ENCODE measurements at regions not wholly inside any gene's neighbourhood (a gene's known extent, or its start where the extent isn't known, plus 50 kb on each side); places are given as distances from the start of the nearest gene placed in this dataset.

DNA sequence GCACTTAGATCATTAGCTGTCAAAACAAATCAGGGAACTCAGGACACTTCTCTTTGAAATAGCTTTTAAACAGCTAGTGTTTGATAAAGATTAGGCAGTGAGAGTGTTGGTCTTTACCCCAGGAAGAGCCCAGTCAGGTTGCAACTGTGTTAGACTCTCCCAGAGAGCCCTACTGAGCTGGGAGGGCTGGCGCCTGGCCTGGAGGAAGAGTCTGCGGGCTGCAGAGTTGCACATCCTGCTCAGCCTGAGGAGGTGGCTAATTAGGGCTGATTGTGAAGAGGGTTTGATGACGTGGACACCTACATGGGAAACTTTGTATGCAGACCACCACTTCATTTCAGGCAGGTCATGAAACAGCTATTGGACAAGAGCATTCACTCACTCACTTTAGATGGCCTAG lies 112.0 kb downstream of the TMEM174 start:
- no peak for DNase-seq

DNA sequence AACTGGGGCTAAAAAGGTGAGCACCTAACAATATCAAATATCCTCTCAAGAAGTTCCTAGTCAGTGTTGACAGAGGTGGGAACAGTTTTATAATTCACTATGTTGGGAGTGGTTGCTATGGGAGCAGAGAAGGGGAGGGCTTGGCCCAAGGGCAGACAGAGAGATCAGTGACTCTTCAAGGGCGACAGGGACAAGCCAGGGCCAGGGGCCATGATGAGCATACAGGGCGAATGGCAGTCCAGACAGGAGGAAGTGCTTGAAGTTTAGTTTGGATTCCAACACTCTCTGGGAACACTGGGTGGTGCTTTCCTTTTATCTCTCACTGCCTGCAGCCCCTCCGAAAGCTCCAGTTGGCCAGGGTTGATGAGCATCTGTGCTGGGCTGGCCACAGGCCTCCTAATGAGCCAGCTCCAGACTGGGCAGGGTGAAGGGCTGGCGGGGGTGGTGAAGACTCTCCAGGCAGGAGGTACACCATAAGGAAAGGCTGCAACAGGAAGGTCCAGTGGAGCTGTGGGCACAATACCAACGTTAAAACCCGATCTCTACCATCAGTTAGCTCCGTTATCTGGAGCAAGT lies 111.3 kb downstream of the TMEM174 start:
- no peak for DNase-seq

DNA sequence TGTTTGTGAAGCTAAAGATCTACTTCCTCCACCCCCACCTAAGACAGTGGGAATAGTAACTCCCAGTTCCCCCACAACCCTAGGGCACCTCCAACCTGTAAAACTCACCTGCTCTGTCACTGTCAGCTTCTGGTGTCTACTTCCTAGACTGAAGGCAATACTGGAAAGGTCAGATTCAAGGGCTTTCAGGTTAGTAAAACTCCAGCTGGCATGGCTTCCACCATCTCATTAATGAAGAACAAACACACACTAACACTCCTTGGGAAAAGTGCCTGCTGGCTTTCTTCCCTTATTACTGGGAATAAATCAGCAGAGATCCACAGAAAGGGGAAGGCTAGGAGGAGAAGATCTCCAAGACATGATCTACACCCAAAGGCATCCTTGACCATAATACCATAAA lies 109.9 kb downstream of the TMEM174 start:
- DNase-seq, result no peak

DNA sequence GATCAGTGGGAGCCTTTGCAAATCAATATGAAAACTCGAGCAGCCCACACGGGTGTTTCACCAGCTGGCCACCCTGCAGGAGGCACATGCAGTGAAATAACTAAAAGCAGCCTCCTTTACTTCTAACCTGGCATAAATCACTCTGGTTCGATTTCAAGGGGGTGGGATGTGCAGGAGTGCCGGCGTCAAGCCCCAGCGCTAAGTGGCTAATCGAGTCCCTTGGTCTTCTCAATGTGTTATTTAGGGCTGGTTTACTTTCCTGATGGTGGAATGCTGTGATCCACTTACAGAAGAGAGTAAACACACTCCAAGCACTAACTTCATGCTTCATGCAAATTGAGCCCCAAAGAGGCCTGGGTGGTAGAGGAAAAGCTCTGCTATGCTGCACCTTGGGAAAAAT lies 109.4 kb downstream of the TMEM174 start:
- DNase-seq, result no peak

DNA sequence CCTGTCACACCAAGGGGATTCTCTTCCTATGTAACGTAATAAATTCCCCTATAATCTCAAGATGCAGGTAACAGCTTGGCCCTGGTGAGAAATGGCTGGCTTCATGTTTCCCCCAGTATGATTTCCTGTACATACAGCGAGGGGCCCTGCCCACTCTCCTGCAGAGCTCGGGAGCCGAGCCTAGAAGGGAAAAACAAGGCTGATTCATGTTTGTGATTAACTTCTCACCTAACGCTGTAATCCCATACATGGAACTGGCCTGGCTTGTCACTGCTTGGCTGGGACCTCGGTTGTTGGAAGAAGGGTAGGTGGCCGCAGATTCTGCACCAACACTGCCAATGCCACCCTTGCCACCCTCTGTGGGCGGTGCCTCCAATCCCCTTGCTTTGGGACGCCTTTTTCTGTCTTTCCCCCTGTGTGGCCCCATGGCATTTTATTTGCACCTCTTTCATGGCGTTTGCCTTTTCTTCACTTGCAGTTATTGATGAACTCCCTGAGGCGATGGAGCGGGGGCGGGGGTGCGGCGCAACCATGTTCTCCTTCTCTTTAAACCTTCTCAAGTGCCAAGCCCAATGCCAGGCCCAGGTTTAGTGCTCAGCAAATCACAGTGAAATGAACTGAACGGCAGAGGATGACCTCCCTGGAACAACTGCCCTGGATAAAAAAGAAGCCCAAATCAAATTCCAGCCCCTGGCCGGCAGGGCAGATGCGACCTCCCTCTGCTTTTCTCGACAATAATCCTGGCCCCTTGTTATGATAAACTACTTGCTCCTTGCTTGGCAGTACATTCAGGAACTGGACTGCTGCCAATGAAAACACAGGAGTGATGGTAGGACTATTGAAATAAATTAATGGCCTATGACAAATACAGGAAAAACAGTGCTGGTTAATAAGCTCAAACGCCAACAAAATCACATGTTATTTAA lies 108.1 kb downstream of the TMEM174 start:
- DNase-seq, result no peak

DNA sequence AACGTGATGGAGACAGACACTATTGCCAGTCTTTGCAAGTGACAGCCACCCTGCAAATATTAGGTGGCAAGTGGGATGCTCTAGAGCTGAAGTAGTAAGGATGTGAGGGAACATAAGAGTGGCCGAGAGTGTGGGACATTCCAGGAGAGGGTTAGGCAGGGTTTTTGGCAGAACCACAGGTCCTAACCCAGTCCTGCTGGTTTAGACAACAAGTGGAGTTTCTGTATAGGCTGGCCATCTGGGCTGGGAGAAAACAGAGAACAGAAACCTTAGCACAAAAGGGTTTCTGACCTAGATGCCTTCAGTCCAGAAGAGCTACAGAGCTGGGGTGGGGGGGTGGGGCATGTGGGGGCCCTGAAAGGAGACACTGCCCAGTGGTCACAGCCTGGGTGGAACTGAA lies 107.4 kb downstream of the TMEM174 start:
- no peak for DNase-seq

DNA sequence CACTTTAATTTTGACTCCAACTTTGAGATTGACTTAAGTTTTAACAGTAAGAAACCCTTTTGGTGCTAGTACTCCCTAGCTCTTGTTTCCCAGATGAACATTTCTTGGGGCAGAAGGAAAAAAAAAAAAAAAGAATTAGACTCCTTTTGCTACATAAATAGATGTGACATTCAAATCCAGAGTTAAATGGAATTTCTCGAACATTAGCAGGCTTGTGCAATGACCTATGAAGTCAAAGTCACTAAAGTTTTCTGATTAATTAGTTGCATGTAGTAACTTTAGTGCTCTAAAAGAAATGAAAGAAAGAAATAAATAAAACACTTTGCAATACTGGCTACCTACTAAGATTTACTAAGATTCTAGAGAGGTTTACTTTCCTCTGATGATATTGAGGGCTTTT lies 106.8 kb downstream of the TMEM174 start:
- no peak for DNase-seq

DNA sequence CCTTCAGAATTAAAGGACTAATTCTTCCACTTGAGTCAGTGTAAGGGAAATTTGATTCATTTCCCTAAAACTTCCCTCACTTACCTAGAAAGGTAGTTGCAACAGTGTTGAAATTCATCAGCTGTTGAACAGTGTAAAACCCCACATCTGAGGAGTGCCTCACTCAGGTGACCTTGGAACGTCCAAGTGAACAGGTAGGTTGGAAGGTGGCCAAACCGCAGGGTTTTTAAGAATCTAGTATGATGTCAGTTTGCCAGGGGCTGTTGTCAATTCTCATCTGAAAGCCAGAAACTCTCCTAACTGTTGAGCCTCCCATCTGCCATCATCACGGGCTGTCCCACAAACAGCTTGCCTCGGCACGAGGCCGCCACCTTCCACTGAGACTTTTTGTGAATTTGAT lies 105.7 kb downstream of the TMEM174 start:
- DNase-seq, result no peak

DNA sequence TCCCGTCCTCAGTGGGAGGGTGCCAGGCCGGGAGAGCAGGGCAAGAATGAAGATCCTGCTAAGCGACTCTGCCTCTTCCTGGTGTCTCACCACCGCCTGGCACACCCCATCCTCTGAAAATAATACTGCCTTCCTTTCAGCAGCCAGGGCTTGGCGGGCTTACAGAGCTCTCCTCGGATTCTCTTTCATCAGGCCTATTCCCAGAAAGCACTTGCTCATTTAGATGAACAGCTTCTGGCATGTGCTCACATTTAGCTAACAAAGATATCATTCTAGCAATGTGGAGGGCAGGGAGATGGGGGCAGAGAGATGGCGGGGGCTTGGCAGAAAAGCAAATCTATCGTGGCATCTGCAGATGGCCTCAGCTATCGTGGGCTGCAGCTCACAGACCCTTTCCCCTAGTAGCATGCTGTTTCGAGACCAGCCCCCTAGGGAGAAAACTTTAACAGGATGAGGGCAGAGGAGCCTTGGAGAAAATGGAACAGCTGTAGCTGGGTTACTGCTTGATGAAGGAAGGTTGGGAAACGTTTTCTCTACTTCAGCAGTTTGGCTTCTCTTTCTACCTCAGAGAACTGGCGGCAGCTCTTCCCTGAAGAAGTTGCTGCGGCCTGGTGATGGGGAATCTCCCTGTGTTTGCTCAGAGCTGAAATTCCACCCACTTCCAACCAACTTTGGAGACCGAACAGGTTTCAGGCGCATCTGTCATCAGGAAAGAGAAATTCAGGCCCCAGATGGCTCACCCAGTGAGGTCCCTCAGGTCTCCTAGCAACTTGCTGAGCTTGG lies 102.1 kb downstream of the TMEM174 start:
- no peak for DNase-seq

DNA sequence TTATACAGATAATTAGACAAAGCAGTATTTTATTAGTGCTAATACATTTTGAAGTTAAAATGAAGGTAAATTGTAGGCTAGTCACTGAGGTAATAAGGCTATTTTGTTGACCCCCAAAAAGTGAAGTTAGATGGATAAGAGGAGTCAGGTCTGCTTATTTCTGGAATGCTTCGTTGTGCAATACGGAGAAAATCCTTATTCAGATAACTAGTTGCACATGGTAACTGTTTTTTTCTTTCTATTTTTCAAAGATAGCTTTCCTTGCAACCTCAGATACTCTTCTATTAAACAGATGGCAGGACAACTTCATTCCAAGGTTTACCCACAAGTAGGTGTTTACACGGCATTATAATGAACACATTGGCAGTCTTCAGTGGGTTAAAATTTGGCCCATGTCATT lies 101.1 kb downstream of the TMEM174 start:
- DNase-seq, result no peak

DNA sequence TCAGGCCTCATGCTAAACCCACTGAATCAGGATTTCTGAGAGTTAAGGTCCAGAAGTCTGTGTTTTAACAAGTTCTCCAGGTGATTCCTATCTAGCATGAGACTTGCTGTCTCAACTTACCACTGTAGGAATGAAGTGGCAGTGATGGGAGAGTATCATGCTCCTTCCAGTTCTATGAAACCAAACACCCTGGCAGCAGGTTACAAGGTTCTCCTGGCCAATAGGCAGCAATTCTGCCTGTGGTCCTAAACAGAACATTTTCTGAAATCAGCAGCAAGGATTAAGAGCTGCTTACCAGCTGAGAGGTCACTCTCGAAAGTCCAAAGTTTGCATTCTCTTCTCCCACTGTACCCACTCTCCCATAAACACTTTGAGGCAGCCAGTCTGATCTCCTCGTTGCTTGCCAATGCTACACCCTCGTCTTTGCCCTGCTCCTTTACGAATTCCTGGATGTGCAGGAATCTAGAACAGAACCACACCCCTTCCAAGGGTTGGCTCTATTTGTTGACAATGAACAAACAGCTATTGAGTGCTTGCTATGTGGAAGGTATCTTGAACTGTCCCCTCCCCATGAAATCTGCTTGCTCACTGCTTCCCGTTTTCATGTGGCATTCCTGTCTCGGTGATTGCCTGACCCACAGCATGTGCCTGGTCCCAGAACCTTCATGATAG lies 100.5 kb downstream of the TMEM174 start:
- no peak for DNase-seq

DNA sequence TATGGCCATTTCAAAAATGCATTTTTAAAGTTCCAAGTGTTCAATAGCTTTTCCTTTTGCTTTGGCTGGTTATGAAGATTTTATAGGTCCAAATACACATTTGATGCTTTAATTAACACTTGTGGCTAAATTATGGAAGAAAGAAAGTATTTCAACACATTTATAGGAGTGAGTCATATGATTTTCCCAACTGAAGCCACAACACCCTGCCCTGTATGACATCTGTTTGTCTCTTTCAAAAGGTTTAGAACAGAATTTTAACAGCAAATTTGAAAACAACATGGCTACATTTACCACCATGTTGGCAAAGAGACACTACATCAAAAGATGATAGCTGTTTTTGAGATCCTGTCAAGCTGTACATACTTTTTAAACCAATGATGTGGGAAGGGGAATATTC lies 99.4 kb downstream of the TMEM174 start:
- DNase-seq, result no peak

DNA sequence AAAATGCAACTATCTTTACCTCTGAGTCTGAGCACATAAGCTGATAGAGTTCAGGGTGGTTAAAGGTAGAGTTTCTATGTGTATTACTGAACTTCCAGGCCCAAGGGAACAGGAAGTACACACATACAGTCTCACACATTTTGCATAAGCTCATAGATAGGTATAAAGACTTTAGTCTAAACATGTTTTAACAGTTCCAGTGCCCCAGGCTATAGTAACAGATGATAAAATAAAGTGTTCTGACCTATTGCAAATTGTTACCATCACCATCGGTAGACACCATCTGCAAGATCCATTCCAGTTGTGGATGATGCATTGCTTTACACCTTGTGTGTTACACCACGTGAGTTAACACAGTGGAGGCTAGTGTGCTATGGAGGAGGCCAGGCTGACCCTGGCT lies 95.8 kb downstream of the TMEM174 start:
- DNase-seq, result no peak

DNA sequence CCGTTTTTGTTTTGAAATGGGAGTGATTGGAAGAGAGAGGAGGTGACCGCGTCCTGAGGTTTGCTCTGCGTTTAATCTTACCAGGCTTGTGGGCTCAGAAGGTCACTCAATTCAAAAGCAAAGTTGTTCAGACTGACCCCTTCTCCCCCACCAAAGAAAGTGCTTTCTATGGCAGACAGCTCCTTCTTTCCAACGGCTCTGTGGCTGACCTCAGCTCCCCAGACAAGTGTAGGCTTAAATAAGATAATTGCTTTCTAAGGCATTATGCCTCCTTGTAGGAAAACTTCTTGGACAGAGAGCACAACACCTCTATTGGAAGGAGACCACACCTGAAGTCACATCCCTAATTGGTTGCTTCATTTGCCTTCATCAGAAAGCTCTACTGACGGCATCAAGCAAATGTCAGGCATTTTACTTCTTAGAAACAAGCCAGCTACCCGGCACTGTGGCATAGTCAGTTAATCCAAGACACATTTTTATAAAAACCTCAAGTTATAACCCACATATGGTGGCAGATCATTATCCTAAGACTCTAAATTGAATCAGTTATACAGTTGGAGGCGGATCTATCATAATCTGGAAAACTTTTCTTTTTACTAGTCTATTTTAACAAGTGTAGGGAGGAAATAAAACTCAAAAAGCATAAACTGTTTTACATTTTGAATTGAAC lies 94.9 kb downstream of the TMEM174 start:
- DNase-seq, result no peak

DNA sequence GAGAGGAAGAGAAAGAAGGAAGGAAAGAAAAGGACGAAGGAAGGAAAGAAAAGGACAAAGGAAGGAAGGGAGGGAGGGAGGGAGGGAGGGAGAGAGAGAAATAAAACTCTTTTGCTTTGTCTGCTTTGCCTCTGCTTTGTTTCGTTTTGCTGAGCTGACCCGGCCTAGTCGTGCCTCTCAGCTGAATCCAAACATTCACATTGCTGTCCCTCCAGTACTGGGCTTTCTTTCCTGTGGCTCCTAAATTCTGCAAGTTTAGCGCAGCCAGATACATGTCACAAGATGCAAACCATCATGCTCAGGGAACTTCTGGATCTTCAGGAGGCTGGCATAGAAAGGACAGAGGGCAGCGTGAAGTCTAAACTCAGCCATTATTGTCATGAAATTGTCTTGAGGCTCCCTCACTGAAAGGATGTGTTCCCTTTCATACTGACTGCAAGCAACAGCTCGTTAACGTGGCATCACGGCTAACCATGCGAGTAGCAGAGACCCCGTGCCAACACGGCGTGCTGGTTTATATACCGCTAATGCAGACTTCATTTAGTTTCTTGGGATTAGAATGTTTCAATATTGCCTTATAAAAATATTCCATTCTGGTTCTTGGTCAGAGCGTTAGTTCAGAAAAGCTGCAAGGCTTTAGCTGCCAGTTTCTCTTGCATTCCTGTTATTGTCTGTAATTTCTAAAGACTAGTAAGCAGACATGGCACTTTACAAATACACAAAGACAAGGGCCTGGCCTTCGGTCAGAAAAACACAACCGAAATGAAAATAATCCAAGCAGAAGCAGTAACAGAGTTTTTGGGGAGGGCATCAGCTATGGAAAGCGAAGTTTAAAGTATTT lies 94.2 kb downstream of the TMEM174 start:
- DNase-seq, result no peak

DNA sequence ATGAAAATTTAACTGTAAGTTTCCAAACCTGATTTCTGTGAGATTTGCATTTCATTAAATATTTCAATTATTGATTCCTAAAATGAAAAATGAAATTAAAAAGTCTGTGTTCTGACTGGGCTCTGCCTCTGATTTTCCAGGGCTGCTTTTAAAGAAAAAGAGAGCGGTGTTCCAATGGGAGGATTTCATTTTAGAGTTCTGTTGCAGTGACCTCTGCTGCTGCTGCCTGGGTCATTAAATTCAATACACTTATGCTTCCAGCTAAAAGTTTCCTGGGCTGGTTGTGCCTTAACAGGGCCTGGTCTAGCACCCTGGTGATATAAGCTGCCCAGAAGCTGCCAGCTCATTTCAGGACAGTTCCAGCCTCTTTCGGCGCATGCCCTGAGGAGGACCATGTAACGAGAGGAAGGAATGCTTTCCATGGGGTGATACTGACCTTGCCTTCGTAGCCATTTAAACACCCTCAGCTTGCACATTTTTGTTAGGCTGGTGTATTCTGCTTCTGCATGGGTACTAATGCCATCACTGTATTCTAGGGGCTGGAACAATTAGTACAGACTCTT lies 93.3 kb downstream of the TMEM174 start:
- no peak for DNase-seq

DNA sequence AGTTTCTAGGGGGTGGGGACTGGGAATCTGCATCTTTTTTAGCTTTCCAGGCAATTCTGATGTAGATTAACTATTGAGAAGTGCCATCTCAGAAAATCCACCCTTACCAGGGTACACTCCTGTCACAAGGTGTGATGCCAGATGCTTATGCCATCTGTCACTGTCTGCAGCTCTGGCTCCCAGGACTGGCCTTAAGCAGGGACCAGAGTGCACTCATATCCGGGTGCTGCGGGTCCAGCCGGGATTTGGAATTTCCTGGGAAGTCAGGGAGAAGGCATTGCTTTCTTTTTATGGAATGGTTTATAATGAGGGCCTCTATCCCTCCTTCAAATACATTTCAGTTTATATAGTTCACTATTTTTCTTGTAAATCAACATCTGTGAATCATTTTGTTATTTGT lies 92.6 kb downstream of the TMEM174 start:
- DNase-seq, result no peak

DNA sequence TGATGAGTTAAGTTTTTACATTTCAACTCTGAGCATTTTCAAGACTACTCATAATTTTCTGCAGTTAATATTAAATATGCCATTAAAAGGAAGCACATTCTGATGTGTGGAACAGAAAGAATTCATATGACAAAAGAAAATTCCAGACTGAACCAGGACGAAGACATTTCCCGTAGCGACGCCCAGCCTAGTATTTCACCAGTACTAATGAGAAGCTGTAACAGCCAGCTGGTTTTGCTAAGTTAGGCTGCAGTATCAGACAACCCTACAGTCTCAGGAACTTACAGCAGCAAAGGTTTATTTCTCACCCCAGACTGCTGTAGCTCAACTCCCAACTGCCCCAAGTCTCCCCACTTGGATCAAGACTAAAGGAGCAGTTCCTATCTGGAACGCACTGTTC lies 91.6 kb downstream of the TMEM174 start:
- no peak for DNase-seq

DNA sequence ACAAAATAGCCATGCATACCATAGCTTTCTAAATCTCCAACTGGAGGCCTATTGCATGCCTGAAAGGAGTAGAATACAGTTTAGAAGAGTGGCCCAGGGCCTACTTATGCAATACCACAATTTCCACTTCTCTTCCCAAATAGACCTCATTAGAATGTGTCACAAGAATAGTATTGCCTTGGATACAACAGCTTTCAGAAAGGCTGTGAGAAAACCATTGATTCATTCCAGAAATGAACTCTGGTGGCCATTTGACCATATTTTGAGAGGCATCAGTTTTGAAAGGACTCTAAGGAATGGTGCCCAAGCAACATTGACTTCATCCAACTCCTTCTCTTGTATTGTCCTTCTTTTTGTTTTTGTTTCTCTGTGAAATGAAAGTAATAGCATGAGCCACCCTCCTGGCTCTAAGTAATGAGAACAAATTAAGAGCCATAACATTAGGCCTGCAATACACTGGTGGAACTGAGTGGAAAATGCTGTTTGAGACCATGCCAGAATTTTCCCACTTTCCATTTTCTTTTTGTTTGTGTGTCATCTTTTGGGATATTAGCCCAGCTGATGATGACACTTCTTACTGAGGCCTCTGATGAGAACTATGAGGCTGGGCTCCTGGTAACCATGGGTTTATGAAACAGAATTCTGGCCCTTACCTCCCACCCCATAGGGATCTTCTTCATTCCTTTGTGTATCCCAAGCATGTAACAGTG lies 90.2 kb downstream of the TMEM174 start:
- no peak for DNase-seq

DNA sequence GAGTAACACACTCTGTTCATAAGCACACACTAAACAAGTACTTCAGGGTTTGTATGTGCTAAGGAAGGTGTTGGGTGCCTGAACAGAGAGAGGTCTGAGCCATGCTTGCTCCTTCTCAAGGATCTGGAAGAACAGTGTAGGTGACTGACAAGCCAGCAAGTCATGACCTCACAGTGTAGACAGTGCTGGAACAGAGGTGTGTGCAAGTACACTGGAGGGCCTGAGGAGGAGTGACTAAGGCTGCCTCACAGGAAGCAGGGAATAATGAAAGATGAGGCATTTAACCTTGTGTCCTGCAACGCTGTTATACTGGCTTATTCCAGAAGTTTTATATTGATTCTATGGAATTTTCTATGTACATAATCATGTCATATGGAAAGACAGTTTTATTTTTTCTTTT lies 83.9 kb downstream of the TMEM174 start:
- DNase-seq, result no peak

DNA sequence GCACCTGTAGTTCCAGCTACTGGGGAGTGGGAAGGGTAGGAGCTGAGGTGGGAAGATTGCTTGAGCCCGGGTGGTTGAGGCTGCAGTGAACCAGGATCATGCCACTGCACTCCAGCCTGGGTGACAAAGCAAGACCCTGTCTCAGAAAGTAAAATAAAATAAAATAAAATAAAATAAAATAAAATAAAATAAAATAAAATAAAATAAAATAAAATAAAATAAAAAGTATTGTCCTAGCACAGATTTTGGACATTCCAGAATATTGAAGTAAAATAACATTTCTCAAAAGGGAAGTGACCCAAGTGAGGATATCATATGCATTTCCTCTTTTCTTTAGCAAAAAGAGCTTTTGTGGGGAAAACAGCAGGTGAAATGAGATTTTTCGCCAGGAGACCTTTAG lies 83.5 kb downstream of the TMEM174 start:
- DNase-seq, result no peak

Data from CD4-positive, alpha-beta T cell treated with Interleukin-4 for 1 hour (primary cell).